Panc1 (cell line): ENCODE measurements at regions not wholly inside any gene's neighbourhood (a gene's known extent, or its start where the extent isn't known, plus 50 kb on each side); places are given as distances from the start of the nearest gene placed in this dataset.

Source experiments
- ATAC-seq: fragments of 200-7000 bp; cut with Tn5 transposase; 2 replicates; pipeline ENCODE4 v1.9.1; 2020; ENCODE audit warnings: mild to moderate bottlenecking, moderate library complexity
- BruUV-seq: library from RNA; stranded (reverse); fragments of 400-500 nt; replicated peaks from 2 replicates; lab custom pipeline; 2021; lab: Mats Ljungman, UMichigan
- CTCF ChIA-PET: fragments of 300-600 bp; sonication (Branson Sonifier 250); formaldehyde crosslinking; loops from one replicate; lab custom pipeline; 2022; ENCODE audit warnings: antibody characterized with exemption; lab: Charles Lee
- POLR2A ChIA-PET: fragments of 300-600 bp; sonication (Branson Sonifier 250); formaldehyde crosslinking; loops from one replicate; lab custom pipeline; 2022; ENCODE audit warnings: antibody characterized with exemption; lab: Charles Lee
- DNase-seq: peaks from one replicate; pipeline ENCODE4 v3.0.0-alpha.2; 2010; ENCODE audit warnings: low read depth, low spot score
- H3K27ac ChIP-seq: 2 replicates; pipeline ENCODE4 v1.5.1; 2011; ENCODE audit warnings: mild to moderate bottlenecking, low read length, inconsistent platforms
- H3K27me3 ChIP-seq: fragments of 200-500 bp; sonication (Bioruptor generic); 2 replicates; pipeline ENCODE4 v1.6.0; 2014; ENCODE audit warnings: low read length, inconsistent platforms; ENCODE audit not compliant: control insufficient read depth, insufficient read depth
- H3K36me3 ChIP-seq: fragments of 200-500 bp; sonication (Bioruptor generic); 2 replicates; pipeline ENCODE4 v1.5.1; 2014; ENCODE audit warnings: inconsistent platforms, mild to moderate bottlenecking, low read length, moderate library complexity; ENCODE audit not compliant: control insufficient read depth, insufficient read depth
- H3K4me1 ChIP-seq: 2 replicates; pipeline ENCODE4 v1.5.1; 2011; ENCODE audit warnings: inconsistent platforms, mild to moderate bottlenecking, low read length, moderate library complexity; ENCODE audit not compliant: control insufficient read depth, insufficient read depth
- H3K4me3 ChIP-seq, 2 experiments: 2 replicates each; pipeline ENCODE4 v1.5.1; 2011 to 2012; ENCODE audit warnings: low read depth in 2 of 2, low read length in 2 of 2, mild to moderate bottlenecking in 2 of 2, inconsistent platforms in 1 of 2, moderate library complexity in 1 of 2
- H3K9me3 ChIP-seq: fragments of 200-500 bp; sonication (Bioruptor generic); 2 replicates; pipeline ENCODE4 v1.5.1; 2014; ENCODE audit warnings: low read depth, mild to moderate bottlenecking, inconsistent platforms, low read length, moderate library complexity; ENCODE audit not compliant: control insufficient read depth, insufficient read depth
- CTCF ChIP-seq: fragments of 450-650 bp; IDR thresholded peaks from 2 replicates; pipeline ENCODE4 v1.5.1; 2017; ENCODE audit warnings: mild to moderate bottlenecking
- POLR2AphosphoS5 ChIP-seq: IDR thresholded peaks from 2 replicates; pipeline ENCODE4 v1.6.1; 2012; ENCODE audit warnings: mild to moderate bottlenecking, low read depth, low read length, moderate library complexity
- REST ChIP-seq, 2 experiments: IDR thresholded peaks; 2 replicates each; pipeline ENCODE4 v1.6.1; 2011 to 2012; ENCODE audit warnings: low read depth in 2 of 2, control low read depth in 1 of 2, low read length in 1 of 2, mild to moderate bottlenecking in 1 of 2, moderate library complexity in 1 of 2; ENCODE audit not compliant: insufficient read depth in 1 of 2
- SIN3A ChIP-seq: IDR thresholded peaks from 2 replicates; pipeline ENCODE4 v1.6.1; 2012; ENCODE audit warnings: low read depth, mild to moderate bottlenecking, low read length, moderate library complexity, borderline replicate concordance; ENCODE audit not compliant: insufficient read depth
- TCF7L2 ChIP-seq: IDR thresholded peaks from 2 replicates; pipeline ENCODE4 v1.6.1; 2011; ENCODE audit warnings: mild to moderate bottlenecking, low read depth, low read length, inconsistent platforms
- in situ Hi-C: cut with HindIII; loops from 2 replicates; pipeline ENCODE4 v1.10.0; 2016; ENCODE audit warnings: low sequenced_read_pairs, low pct_unique_long_range_greater_than_20kb
- intact Hi-C: fragments of 100-400 bp; cut with micrococcal nuclease; formaldehyde crosslinking; loops from one replicate; pipeline ENCODE4 v1.10.0; 2022; ENCODE audit not compliant: unreplicated experiment

GRCh38 chr12:90627180-90627896 lies 327.6 kb downstream of the CCER1 start:
- H3K4me3 ChIP-seq: no peak overlapping the region
- ATAC-seq (no peak), DNase-seq (no peak)
- ChIA-PET POLR2A (no interaction called here), CTCF (no interaction called here)
- no peaks in the 10 kb centered on the region for H3K4me1 ChIP-seq
- no peak for TF ChIP-seq POLR2AphosphoS5
- TF ChIP-seq SIN3A: no peak
- no peak for TF ChIP-seq TCF7L2
- TF ChIP-seq CTCF: no peak
- no peak for TF ChIP-seq REST (IDR thresholded peaks at IDR 0.05; ENCODE audit: insufficient read depth in 1 of 2, low read depth in 2 of 2, low read length in 1 of 2)
- no TSS peak for BruUV-seq
- H3K36me3 ChIP-seq: no peaks in the 10 kb centered on the region
- no peaks in the 10 kb centered on the region for H3K27me3 ChIP-seq
- intact Hi-C loops (no loop called here), in situ Hi-C loops (no loop called here)
- H3K27ac ChIP-seq: no peak overlapping the region
- H3K9me3 ChIP-seq: no peaks in the 10 kb centered on the region

- POLR2A ChIA-PET: no interaction called here
- in situ Hi-C loops: no loop called here
- TF ChIP-seq POLR2AphosphoS5: no peak
- TF ChIP-seq TCF7L2: no peak
- no peak for TF ChIP-seq REST (IDR thresholded peaks at IDR 0.05; ENCODE audit: insufficient read depth in 1 of 2, low read depth in 2 of 2, low read length in 1 of 2)
- TF ChIP-seq CTCF: no peak
- TF ChIP-seq SIN3A: no peak
- ATAC-seq (no peak), DNase-seq (no peak)
- CTCF ChIA-PET: no interaction called here
- H3K27ac ChIP-seq: no peak overlapping the region
- H3K9me3 ChIP-seq: no peaks in the 10 kb centered on the region
- intact Hi-C loops: no loop called here
- H3K27me3 ChIP-seq: no peaks in the 10 kb centered on the region
- no peak overlapping the region for H3K4me3 ChIP-seq
- BruUV-seq: no TSS peak
- H3K36me3 ChIP-seq: no peaks in the 10 kb centered on the region
- H3K4me1 ChIP-seq: no peaks in the 10 kb centered on the region
These were observed 332.5 kb downstream of the CCER1 start for GRCh38 chr12:90622431-90622830.
